ENCODE measurements at regions not wholly inside any gene's neighbourhood (a gene's known extent, or its start where the extent isn't known, plus 50 kb on each side); places are given as distances from the start of the nearest gene placed in this dataset.
A peak's percentile ranks its signal among the peaks of the same experiment; 100 is the strongest.

- DNase-seq (ENCODE audit: low spot score) = no peak
Observed at GRCh38 chr1:195820925-195821324, 787.3 kb downstream of the KCNT2 start.

- no peak for DNase-seq (ENCODE audit: low spot score)
Observed at GRCh38 chr1:195806060-195806459, 802.2 kb downstream of the KCNT2 start.

GRCh38 chr1:195804547-195804946 is 803.7 kb downstream of the KCNT2 start:
- DNase-seq (ENCODE audit: low spot score) = no peak

- DNase-seq (ENCODE audit: low spot score) = no peak
Observed at GRCh38 chr1:195799016-195799415, 809.2 kb downstream of the KCNT2 start.

GRCh38 chr1:195794225-195794624 is 814.0 kb downstream of the KCNT2 start:
- DNase-seq (ENCODE audit: low spot score) = no peak

GRCh38 chr1:195791796-195792195 is 816.4 kb downstream of the KCNT2 start:
- DNase-seq (ENCODE audit: low spot score) = no peak

- no peak for DNase-seq (ENCODE audit: low spot score)
Observed at GRCh38 chr1:195790514-195791168, 817.6 kb downstream of the KCNT2 start.

- no peak for DNase-seq (ENCODE audit: low spot score)
Observed at GRCh38 chr1:195789321-195789720, 818.9 kb downstream of the KCNT2 start.

- no peak for DNase-seq (ENCODE audit: low spot score)
Observed at GRCh38 chr1:195788721-195789120, 819.5 kb downstream of the KCNT2 start.

GRCh38 chr1:195785830-195786229 is 822.4 kb downstream of the KCNT2 start:
- DNase-seq (ENCODE audit: low spot score) = no peak

- no peak for DNase-seq (ENCODE audit: low spot score)
Observed at GRCh38 chr1:195773931-195774330, 834.3 kb downstream of the KCNT2 start.

- DNase-seq (ENCODE audit: low spot score) = no peak
Observed at GRCh38 chr1:195769461-195769860, 838.8 kb downstream of the KCNT2 start.

- no peak for DNase-seq (ENCODE audit: low spot score)
Observed at GRCh38 chr1:195768936-195769335, 839.3 kb downstream of the KCNT2 start.

GRCh38 chr1:195768377-195768776 is 839.9 kb downstream of the KCNT2 start:
- DNase-seq (ENCODE audit: low spot score) = no peak

- no peak for DNase-seq (ENCODE audit: low spot score)
Observed at GRCh38 chr1:195766709-195767108, 841.5 kb downstream of the KCNT2 start.

- DNase-seq (ENCODE audit: low spot score) = no peak
Observed at GRCh38 chr1:195765099-195765498, 843.1 kb downstream of the KCNT2 start.

- DNase-seq (ENCODE audit: low spot score) = no peak
Observed at GRCh38 chr1:195763907-195764374, 844.3 kb downstream of the KCNT2 start.

GRCh38 chr1:195763146-195763906 is 844.9 kb downstream of the KCNT2 start:
- DNase-seq (ENCODE audit: low spot score) = peak; percentile 11

GRCh38 chr1:195761104-195761503 is 847.1 kb downstream of the KCNT2 start:
- no peak for DNase-seq (ENCODE audit: low spot score)

- no peak for DNase-seq (ENCODE audit: low spot score)
Observed at GRCh38 chr1:195756109-195756508, 852.1 kb downstream of the KCNT2 start.

- DNase-seq (ENCODE audit: low spot score) = no peak
Observed at GRCh38 chr1:195754874-195755273, 853.4 kb downstream of the KCNT2 start.

- DNase-seq (ENCODE audit: low spot score) = no peak
Observed at GRCh38 chr1:195754303-195754702, 853.9 kb downstream of the KCNT2 start.

- DNase-seq (ENCODE audit: low spot score) = no peak
Observed at GRCh38 chr1:195748969-195749368, 859.3 kb downstream of the KCNT2 start.
